Progenitor cell of endocrine pancreas (in vitro differentiated cells): ENCODE measurements at regions not wholly inside any gene's neighbourhood (a gene's known extent, or its start where the extent isn't known, plus 50 kb on each side); places are given as distances from the start of the nearest gene placed in this dataset.

Experiments
- DNase-seq: peaks from one replicate; pipeline ENCODE4 v3.0.0; 2021; ENCODE audit warnings: low spot score; ENCODE audit not compliant: unreplicated experiment
- H3K27ac Mint-ChIP-seq: 2 replicates; pipeline ENCODE4 v1.8.0; 2021; ENCODE audit warnings: mild to moderate bottlenecking, moderate library complexity, mixed read lengths
- H3K27me3 Mint-ChIP-seq: 2 replicates; pipeline ENCODE4 v1.8.0; 2021; ENCODE audit warnings: mixed read lengths
- H3K36me3 Mint-ChIP-seq: 2 replicates; pipeline ENCODE4 v1.8.0; 2022; ENCODE audit warnings: mixed read lengths; ENCODE audit not compliant: insufficient read depth
- H3K4me1 Mint-ChIP-seq: 2 replicates; pipeline ENCODE4 v1.8.0; 2021; ENCODE audit warnings: low read depth, mixed read lengths
- H3K4me3 Mint-ChIP-seq: 2 replicates; pipeline ENCODE4 v1.8.0; 2021; ENCODE audit warnings: low read depth, mild to moderate bottlenecking, moderate library complexity, mixed read lengths
- H3K9me3 Mint-ChIP-seq: 2 replicates; pipeline ENCODE4 v1.8.0; 2021; ENCODE audit warnings: low read depth, mixed read lengths
- CTCF ChIP-seq: fragments of 200-600 bp; sonication (generic); IDR thresholded peaks from one replicate; pipeline ENCODE4 v1.5.0; 2021; ENCODE audit warnings: antibody characterized with exemption, mild to moderate bottlenecking; ENCODE audit not compliant: unreplicated experiment

GRCh38 chr15:37860896-37861295 lies 73.5 kb upstream of the TMCO5A start:
- no peaks in the 10 kb centered on the region for H3K36me3 Mint-ChIP-seq
- DNase-seq, result no peak
- no peak overlapping the region for H3K27ac Mint-ChIP-seq
- H3K9me3 Mint-ChIP-seq, result peaks cover 7% of the 10 kb centered on the region
- no peak for TF ChIP-seq CTCF
- no peaks in the 10 kb centered on the region for H3K4me1 Mint-ChIP-seq
- no peak overlapping the region for H3K4me3 Mint-ChIP-seq
- H3K27me3 Mint-ChIP-seq, result peaks cover 13% of the 10 kb centered on the region

- no peak for TF ChIP-seq CTCF
- no peak overlapping the region for H3K4me3 Mint-ChIP-seq
- peaks cover 12% of the 10 kb centered on the region for H3K27me3 Mint-ChIP-seq
- no peaks in the 10 kb centered on the region for H3K36me3 Mint-ChIP-seq
- H3K27ac Mint-ChIP-seq, result no peak overlapping the region
- no peaks in the 10 kb centered on the region for H3K4me1 Mint-ChIP-seq
- no peak for DNase-seq
- peaks cover 7% of the 10 kb centered on the region for H3K9me3 Mint-ChIP-seq
These were observed 68.8 kb upstream of the TMCO5A start for GRCh38 chr15:37865687-37866086.

GRCh38 chr15:37870711-37871110 lies 63.7 kb upstream of the TMCO5A start:
- Mint-ChIP-seq H3K4me1 (peaks cover 9% of the 10 kb centered on the region), H3K9me3 (no peaks in the 10 kb centered on the region), H3K27ac (no peak overlapping the region), H3K27me3 (peaks cover 20% of the 10 kb centered on the region), H3K4me3 (no peak overlapping the region), H3K36me3 (no peaks in the 10 kb centered on the region)
- no peak for DNase-seq
- TF ChIP-seq CTCF, result no peak

- no peak for TF ChIP-seq CTCF
- Mint-ChIP-seq H3K4me1 (peaks cover 11% of the 10 kb centered on the region), H3K9me3 (no peaks in the 10 kb centered on the region), H3K4me3 (no peak overlapping the region), H3K36me3 (no peaks in the 10 kb centered on the region), H3K27ac (no peak overlapping the region), H3K27me3 (peaks cover 21% of the 10 kb centered on the region)
- no peak for DNase-seq
These were observed 61.8 kb upstream of the TMCO5A start for GRCh38 chr15:37872661-37873060.

GRCh38 chr15:37873336-37873735 lies 61.1 kb upstream of the TMCO5A start:
- no peak for DNase-seq
- peaks cover 16% of the 10 kb centered on the region for H3K4me1 Mint-ChIP-seq
- no peak overlapping the region for H3K4me3 Mint-ChIP-seq
- H3K27ac Mint-ChIP-seq, result no peak overlapping the region
- peaks cover 21% of the 10 kb centered on the region for H3K27me3 Mint-ChIP-seq
- no peaks in the 10 kb centered on the region for H3K36me3 Mint-ChIP-seq
- TF ChIP-seq CTCF, result no peak
- no peaks in the 10 kb centered on the region for H3K9me3 Mint-ChIP-seq
